ENCODE measurements at regions not wholly inside any gene's neighbourhood (a gene's known extent, or its start where the extent isn't known, plus 50 kb on each side); places are given as distances from the start of the nearest gene placed in this dataset.

DNA sequence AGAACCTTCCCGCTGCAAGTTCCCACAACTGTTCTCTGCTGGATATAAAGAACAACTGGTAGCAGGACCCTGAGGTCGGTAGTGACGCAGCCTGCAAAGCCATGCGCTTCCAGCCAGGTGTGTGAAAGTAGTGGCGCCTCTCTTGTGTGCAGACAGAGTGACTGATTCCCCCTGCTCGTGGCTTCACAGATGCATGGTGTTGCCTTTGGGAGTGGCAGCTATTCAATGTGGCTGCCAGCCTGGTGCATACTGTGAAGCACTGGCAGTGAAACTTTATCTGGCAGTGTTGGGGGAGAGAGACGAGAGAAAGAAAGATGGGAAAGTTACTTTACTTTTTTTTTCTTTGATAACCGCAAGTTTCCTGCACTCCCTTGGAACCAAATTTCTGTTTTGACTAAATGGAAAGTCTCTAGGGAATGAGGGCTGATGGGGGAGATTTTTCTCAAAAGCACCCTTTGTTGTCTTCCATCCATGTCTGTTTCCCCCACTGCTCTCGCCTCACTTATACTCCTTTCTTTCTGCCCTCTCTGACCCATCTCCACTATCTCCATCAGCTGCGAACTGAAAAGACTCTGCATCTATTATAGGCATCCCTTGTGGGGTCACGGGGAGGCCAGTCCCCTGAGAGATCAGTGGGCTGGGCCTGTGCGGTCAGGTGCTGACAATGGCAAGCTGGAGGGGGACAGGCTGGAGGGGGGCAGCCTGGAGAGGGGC, 90.0 kb upstream of the TNP1 start:
- Histone ChIP-seq H3K4me3 (ENCODE audit: low read depth, low read length) (no peak overlapping the region), H3K4me1 (ENCODE audit: control insufficient read depth, insufficient read depth, low read length) (no peaks in the 10 kb centered on the region), H3K9ac (ENCODE audit: low read depth, low read length) (no peak overlapping the region), H3K9me3 (ENCODE audit: control insufficient read depth, insufficient read depth, low read length) (no peaks in the 10 kb centered on the region), H3K36me3 (ENCODE audit: control insufficient read depth, insufficient read depth, low read length) (no peaks in the 10 kb centered on the region), H3K27me3 (ENCODE audit: control insufficient read depth, insufficient read depth, low read length) (no peaks in the 10 kb centered on the region), H3K27ac (ENCODE audit: low read depth, low read length) (no peak overlapping the region)

DNA sequence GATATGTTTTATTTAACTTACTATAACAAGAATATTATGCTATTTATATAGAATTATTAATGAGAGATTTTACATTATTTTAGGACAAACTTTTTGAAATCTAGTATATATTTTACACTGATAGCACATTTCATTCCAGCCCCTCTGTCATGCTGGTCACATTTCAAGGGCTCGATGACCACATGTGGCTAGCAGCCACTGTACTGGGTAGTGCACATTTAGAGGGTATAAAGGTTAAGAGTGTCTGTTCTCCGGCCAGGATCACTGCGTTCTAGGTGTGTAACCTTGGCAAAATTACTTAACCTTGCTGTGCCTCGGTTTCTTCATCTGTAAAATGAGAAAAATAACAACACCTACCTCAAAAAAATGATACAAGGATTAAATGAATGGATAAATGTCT, 87.2 kb upstream of the TNP1 start:
- Histone ChIP-seq H3K4me1 (ENCODE audit: control insufficient read depth, insufficient read depth, low read length) (no peaks in the 10 kb centered on the region), H3K36me3 (ENCODE audit: control insufficient read depth, insufficient read depth, low read length) (no peaks in the 10 kb centered on the region), H3K4me3 (ENCODE audit: low read depth, low read length) (no peak overlapping the region), H3K27me3 (ENCODE audit: control insufficient read depth, insufficient read depth, low read length) (no peaks in the 10 kb centered on the region), H3K9ac (ENCODE audit: low read depth, low read length) (no peak overlapping the region), H3K9me3 (ENCODE audit: control insufficient read depth, insufficient read depth, low read length) (no peaks in the 10 kb centered on the region), H3K27ac (ENCODE audit: low read depth, low read length) (no peak overlapping the region)

DNA sequence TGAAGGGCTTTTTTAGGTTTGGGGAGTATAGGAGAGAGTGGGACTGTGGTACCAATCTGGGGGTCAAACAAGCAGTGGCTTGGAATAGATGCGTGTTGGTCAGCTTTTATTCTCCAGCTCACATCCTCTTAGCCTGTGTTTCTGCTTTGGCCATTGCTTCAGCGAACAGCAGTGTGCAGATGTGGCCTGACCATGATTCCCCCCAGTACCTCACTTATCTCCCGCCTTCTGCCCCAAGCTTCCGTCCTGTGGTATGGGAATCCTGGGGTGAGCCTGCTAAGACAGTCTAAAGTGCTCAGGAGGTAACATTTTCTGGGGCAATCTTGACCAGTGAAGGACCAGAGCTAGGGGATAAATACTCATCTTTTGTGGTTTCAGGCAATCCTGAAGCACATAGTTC, 84.9 kb upstream of the TNP1 start:
- Histone ChIP-seq H3K4me3 (ENCODE audit: low read depth, low read length) (no peak overlapping the region), H3K36me3 (ENCODE audit: control insufficient read depth, insufficient read depth, low read length) (no peaks in the 10 kb centered on the region), H3K4me1 (ENCODE audit: control insufficient read depth, insufficient read depth, low read length) (no peaks in the 10 kb centered on the region), H3K9ac (ENCODE audit: low read depth, low read length) (no peak overlapping the region), H3K27me3 (ENCODE audit: control insufficient read depth, insufficient read depth, low read length) (no peaks in the 10 kb centered on the region), H3K9me3 (ENCODE audit: control insufficient read depth, insufficient read depth, low read length) (no peaks in the 10 kb centered on the region), H3K27ac (ENCODE audit: low read depth, low read length) (no peak overlapping the region)

DNA sequence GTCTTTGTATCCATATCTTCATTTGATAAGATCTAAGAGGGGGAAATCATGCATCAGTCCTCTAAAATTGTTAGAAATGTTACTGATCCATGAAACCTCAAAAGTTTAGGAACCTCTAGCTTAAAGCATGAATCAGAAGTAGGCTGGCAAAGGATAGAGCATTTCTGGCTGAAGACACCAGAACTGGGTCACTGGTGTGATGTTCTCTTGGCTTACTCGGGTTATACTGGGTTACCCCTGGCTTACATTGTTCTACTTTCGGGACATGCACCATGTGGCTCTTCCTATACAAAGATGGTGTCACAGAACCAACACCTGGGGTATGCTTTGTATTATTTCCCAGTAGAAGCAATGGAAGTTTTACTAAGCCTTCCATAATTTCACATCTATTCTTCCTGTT, 83.2 kb upstream of the TNP1 start:
- H3K9me3 ChIP-seq (ENCODE audit: control insufficient read depth, insufficient read depth, low read length): no peaks in the 10 kb centered on the region

DNA sequence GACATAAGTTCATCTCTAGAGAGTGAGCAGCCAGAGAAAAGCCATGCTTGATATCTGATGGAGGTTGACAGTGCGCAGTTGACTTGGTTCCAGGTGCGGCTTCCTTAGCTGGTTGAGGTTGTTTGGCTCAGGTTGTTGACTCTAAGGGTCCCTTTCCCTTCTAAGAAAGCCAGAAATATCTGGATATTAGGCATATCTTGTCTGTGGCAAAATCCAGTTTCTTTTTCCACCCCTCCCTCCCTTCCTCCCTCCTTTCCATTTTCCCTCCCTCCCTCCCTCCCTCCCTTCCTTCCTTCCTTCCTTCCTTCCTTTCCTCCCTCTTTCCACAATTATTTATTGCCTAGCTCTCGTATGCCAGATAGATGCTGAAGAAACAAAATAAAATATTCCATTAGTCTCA, 82.6 kb upstream of the TNP1 start:
- H3K27me3 ChIP-seq (ENCODE audit: control insufficient read depth, insufficient read depth, low read length): no peaks in the 10 kb centered on the region
- H3K9me3 ChIP-seq (ENCODE audit: control insufficient read depth, insufficient read depth, low read length): no peaks in the 10 kb centered on the region
- H3K27ac ChIP-seq (ENCODE audit: low read depth, low read length): no peak overlapping the region
- H3K9ac ChIP-seq (ENCODE audit: low read depth, low read length): no peak overlapping the region
- H3K4me3 ChIP-seq (ENCODE audit: low read depth, low read length): no peak overlapping the region
- no peaks in the 10 kb centered on the region for H3K4me1 ChIP-seq (ENCODE audit: control insufficient read depth, insufficient read depth, low read length)
- H3K36me3 ChIP-seq (ENCODE audit: control insufficient read depth, insufficient read depth, low read length): no peaks in the 10 kb centered on the region

More for the DNA sequence above, 83.2 kb upstream of the TNP1 start:
- Histone ChIP-seq H3K27ac (ENCODE audit: low read depth, low read length) (no peak overlapping the region), H3K4me3 (ENCODE audit: low read depth, low read length) (no peak overlapping the region), H3K27me3 (ENCODE audit: control insufficient read depth, insufficient read depth, low read length) (no peaks in the 10 kb centered on the region), H3K4me1 (ENCODE audit: control insufficient read depth, insufficient read depth, low read length) (no peaks in the 10 kb centered on the region), H3K36me3 (ENCODE audit: control insufficient read depth, insufficient read depth, low read length) (no peaks in the 10 kb centered on the region), H3K9ac (ENCODE audit: low read depth, low read length) (no peak overlapping the region)

DNA sequence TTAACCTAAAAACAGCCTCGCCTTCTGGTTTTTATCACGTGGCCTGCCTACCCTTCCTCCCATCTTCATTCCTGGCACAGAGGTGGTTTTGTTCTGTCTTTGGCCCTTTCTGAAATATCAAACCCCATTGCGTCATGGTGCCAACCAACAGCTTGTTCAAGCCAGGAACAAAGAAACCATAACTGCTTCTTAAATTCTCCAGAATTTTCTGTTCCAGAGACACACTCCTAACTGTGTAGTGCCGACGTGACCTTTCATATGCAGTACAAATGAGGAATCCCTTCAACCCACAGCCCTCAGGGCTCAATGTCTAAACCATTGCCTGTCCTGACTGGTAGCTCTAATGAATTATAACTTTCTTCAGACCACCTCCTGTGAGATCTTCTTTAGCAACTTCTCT, 82.2 kb upstream of the TNP1 start:
- no peaks in the 10 kb centered on the region for H3K27me3 ChIP-seq (ENCODE audit: control insufficient read depth, insufficient read depth, low read length)
- no peak overlapping the region for H3K4me3 ChIP-seq (ENCODE audit: low read depth, low read length)
- no peaks in the 10 kb centered on the region for H3K4me1 ChIP-seq (ENCODE audit: control insufficient read depth, insufficient read depth, low read length)
- H3K9ac ChIP-seq (ENCODE audit: low read depth, low read length): no peak overlapping the region
- H3K9me3 ChIP-seq (ENCODE audit: control insufficient read depth, insufficient read depth, low read length): no peaks in the 10 kb centered on the region
- no peak overlapping the region for H3K27ac ChIP-seq (ENCODE audit: low read depth, low read length)
- H3K36me3 ChIP-seq (ENCODE audit: control insufficient read depth, insufficient read depth, low read length): no peaks in the 10 kb centered on the region

DNA sequence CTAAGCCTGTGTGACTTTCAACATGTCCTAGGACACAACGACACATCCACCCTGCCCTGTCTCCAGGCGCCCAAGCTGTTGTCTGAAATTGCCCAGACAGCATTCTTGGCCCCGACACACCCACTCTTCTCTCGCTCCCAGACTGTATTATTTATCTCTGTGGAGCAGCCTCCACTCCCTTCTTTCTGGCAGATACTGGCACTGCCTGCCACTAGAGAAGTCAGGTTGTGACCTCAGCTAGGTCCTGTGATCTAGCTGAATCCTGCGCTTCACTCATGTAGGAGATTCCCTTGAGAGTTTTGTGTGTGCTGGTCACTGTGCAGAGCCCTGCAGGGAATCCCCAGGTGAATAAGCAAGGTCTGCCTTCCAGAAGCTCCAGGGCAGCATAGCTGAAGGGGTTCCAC, 77.1 kb upstream of the TNP1 start:
- Histone ChIP-seq H3K36me3 (ENCODE audit: control insufficient read depth, insufficient read depth, low read length) (no peaks in the 10 kb centered on the region), H3K9me3 (ENCODE audit: control insufficient read depth, insufficient read depth, low read length) (no peaks in the 10 kb centered on the region), H3K4me1 (ENCODE audit: control insufficient read depth, insufficient read depth, low read length) (0 out of 2 replicates have a peak, but pooled peaks cover 7% of the 10 kb centered on the region), H3K27me3 (ENCODE audit: control insufficient read depth, insufficient read depth, low read length) (no peaks in the 10 kb centered on the region), H3K4me3 (ENCODE audit: low read depth, low read length) (no peak overlapping the region), H3K9ac (ENCODE audit: low read depth, low read length) (no peak overlapping the region), H3K27ac (ENCODE audit: low read depth, low read length) (no peak overlapping the region)

DNA sequence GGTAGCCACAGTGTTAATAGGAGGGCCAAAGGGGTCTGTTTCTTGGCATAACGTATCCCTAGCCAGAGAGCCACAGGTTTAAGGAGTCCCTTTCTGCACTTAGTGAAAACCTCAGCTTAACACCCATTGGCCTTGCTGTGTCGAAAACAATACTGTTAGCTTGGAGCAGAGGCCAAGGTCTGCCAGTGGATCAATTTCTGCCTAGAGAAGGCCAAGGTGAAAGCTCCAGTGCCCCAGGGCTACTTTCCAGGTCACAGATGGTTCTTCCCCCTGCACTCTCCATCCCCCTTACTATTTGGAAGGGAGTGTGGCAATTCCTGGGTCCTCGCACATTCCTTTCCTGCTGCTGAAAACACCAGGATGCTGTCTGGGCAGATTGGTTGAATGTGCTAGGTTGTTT, 74.8 kb upstream of the TNP1 start:
- Histone ChIP-seq H3K36me3 (ENCODE audit: control insufficient read depth, insufficient read depth, low read length) (no peaks in the 10 kb centered on the region), H3K4me1 (ENCODE audit: control insufficient read depth, insufficient read depth, low read length) (0 out of 2 replicates have a peak, but pooled peaks cover 7% of the 10 kb centered on the region), H3K27ac (ENCODE audit: low read depth, low read length) (no peak overlapping the region), H3K9ac (ENCODE audit: low read depth, low read length) (no peak overlapping the region), H3K27me3 (ENCODE audit: control insufficient read depth, insufficient read depth, low read length) (no peaks in the 10 kb centered on the region), H3K4me3 (ENCODE audit: low read depth, low read length) (no peak overlapping the region), H3K9me3 (ENCODE audit: control insufficient read depth, insufficient read depth, low read length) (no peaks in the 10 kb centered on the region)

DNA sequence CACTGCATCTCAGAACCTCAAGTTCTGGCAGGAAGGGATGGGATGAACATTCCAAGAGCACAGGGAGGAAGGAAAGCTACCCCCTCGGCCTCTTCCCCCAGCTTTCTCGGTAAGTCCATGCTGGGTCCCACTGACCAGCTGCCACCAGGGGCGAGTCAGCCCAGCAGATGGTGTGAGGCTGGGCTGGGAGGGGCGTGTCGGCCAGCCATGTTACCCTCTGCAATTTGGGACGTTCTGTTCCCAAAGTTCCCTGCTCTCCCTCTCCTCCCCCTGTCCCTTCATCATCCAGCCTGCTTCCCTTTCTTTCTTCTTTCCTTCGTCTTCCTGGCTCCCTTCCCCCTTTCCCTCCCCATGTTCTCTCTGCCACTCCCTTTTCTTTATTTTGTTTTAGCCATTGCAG, 74.3 kb upstream of the TNP1 start:
- Histone ChIP-seq H3K27me3 (ENCODE audit: control insufficient read depth, insufficient read depth, low read length) (no peaks in the 10 kb centered on the region), H3K9ac (ENCODE audit: low read depth, low read length) (no peak overlapping the region), H3K9me3 (ENCODE audit: control insufficient read depth, insufficient read depth, low read length) (no peaks in the 10 kb centered on the region), H3K36me3 (ENCODE audit: control insufficient read depth, insufficient read depth, low read length) (no peaks in the 10 kb centered on the region), H3K27ac (ENCODE audit: low read depth, low read length) (no peak overlapping the region), H3K4me1 (ENCODE audit: control insufficient read depth, insufficient read depth, low read length) (0 out of 2 replicates have a peak, but pooled peaks cover 7% of the 10 kb centered on the region), H3K4me3 (ENCODE audit: low read depth, low read length) (no peak overlapping the region)

DNA sequence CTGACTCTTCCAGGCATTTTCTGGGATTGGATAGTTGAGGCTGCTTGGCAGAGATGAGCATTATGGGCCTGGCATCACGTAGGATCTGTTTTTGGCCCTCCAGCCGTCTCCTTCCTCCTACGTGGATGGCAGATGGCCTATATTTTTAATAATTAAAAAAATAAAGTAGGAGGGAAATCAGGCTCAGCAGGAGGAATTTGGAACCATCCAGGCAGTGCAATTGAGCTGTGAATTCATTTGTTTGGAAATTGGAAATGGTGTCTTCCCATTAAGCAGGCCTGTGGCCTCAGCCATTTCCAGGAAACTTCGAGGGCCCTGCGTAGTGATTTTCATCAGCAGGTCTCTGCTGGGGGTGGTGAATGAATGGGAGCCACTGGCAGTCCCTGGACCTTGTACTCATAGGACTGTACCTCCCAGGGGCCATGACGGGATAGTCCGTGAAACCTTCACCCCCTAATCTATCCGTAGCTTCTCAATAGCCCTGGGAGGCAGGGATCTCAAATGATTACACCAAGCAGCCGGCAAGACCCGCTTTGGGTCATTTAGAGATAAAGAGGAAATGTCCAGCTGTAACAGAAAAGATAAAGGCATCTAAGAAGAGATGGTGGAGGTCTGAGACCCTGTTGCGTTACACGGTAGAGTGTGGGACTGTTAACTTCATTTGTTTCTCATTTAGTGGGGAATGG, 73.1 kb upstream of the TNP1 start:
- no peak overlapping the region for H3K27ac ChIP-seq (ENCODE audit: low read depth, low read length)
- no peaks in the 10 kb centered on the region for H3K27me3 ChIP-seq (ENCODE audit: control insufficient read depth, insufficient read depth, low read length)
- no peak overlapping the region for H3K4me3 ChIP-seq (ENCODE audit: low read depth, low read length)
- H3K4me1 ChIP-seq (ENCODE audit: control insufficient read depth, insufficient read depth, low read length): 0 out of 2 replicates have a peak, but pooled peaks cover 7% of the 10 kb centered on the region
- H3K9ac ChIP-seq (ENCODE audit: low read depth, low read length): no peak overlapping the region
- no peaks in the 10 kb centered on the region for H3K36me3 ChIP-seq (ENCODE audit: control insufficient read depth, insufficient read depth, low read length)
- no peaks in the 10 kb centered on the region for H3K9me3 ChIP-seq (ENCODE audit: control insufficient read depth, insufficient read depth, low read length)

DNA sequence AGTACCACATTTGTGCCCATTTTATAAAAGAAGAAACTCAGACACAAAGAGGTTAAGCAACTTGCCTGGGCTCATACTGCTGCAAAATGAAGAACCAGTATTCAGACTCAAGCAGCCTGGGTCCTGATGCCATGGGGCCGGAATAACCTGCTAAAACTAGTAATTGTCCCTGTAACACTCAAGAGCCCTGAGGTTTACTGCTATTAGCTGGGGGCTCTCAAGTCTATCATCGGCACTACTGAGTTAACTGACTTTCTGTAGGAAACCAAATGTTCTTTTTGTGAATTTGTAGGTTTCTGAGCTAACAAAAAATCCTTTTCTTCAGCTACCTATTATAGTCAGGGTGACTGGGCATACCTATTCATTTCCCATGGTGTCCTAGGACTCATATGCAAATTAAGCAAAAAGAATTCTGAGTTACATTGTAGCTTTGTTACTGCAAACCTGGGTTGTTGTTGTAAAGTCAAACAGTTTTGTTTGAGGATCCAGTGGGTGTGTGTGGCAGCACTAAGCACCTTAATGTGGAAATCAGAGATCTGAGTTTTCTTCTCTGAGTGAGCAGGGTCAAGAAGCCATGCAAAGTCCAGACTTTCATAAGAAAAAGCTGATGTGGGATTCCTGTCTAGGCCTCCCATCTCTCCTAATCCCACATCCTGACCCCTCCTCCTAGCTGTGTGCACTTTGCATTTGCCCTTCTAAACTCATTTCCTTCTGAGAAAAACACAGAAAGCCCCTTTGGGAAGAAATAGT, 72.4 kb upstream of the TNP1 start:
- Histone ChIP-seq H3K27me3 (ENCODE audit: control insufficient read depth, insufficient read depth, low read length) (no peaks in the 10 kb centered on the region), H3K9me3 (ENCODE audit: control insufficient read depth, insufficient read depth, low read length) (no peaks in the 10 kb centered on the region), H3K4me3 (ENCODE audit: low read depth, low read length) (no peak overlapping the region), H3K9ac (ENCODE audit: low read depth, low read length) (no peak overlapping the region), H3K27ac (ENCODE audit: low read depth, low read length) (no peak overlapping the region), H3K36me3 (ENCODE audit: control insufficient read depth, insufficient read depth, low read length) (no peaks in the 10 kb centered on the region), H3K4me1 (ENCODE audit: control insufficient read depth, insufficient read depth, low read length) (peaks cover 10% of the 10 kb centered on the region; the same call in 1 of the 2 replicates)
